Spleen (tissue), 11 donors: ENCODE measurements at regions not wholly inside any gene's neighbourhood (a gene's known extent, or its start where the extent isn't known, plus 50 kb on each side); places are given as distances from the start of the nearest gene placed in this dataset.

Experiments
- DNase-seq: peaks from one replicate; pipeline ENCODE4 v3.0.0-alpha.2; 2020
- H3K27ac ChIP-seq, 8 donors: fragments of 200-600 bp; sonication (generic) in 7 of 8; 1 replicate in 4 of 8; 2 replicates in 4 of 8; pipeline versions ENCODE4 v1.5.0 to v1.8.0; 2016 to 2021; ENCODE audit warnings: inconsistent platforms in 4 of 8, mild to moderate bottlenecking in 4 of 8, moderate library complexity in 1 of 8
- H3K27me3 ChIP-seq, 7 donors: fragments of 200-600 bp; sonication (generic) in 6 of 7; replicated peaks in 1 of 7; 1 replicate in 4 of 7; 2 replicates in 3 of 7; pipeline versions ENCODE4 v1.5.0 to v1.8.0; 2016 to 2021; ENCODE audit warnings: inconsistent platforms in 3 of 7, mild to moderate bottlenecking in 1 of 7
- H3K36me3 ChIP-seq, 6 donors: fragments of 200-600 bp; sonication (generic) in 5 of 6; 1 replicate in 4 of 6; 2 replicates in 2 of 6; pipeline versions ENCODE4 v1.5.0 to v1.8.0; 2016 to 2021; ENCODE audit warnings: inconsistent platforms in 2 of 6
- H3K4me1 ChIP-seq, 6 donors: fragments of 200-600 bp; sonication (generic) in 5 of 6; 1 replicate in 3 of 6; 2 replicates in 3 of 6; pipeline versions ENCODE4 v1.5.0 to v1.8.0; 2016 to 2021; ENCODE audit warnings: inconsistent platforms in 3 of 6
- H3K4me3 ChIP-seq, 8 donors: fragments of 200-600 bp; sonication (generic) in 7 of 8; 1 replicate in 4 of 8; 2 replicates in 4 of 8; pipeline versions ENCODE4 v1.5.0 to v1.8.0; 2016 to 2021; ENCODE audit warnings: inconsistent platforms in 4 of 8, mild to moderate bottlenecking in 4 of 8, moderate library complexity in 2 of 8
- H3K9me3 ChIP-seq, 8 donors: fragments of 200-600 bp; sonication (generic) in 7 of 8; 1 replicate in 4 of 8; 2 replicates in 4 of 8; pipeline versions ENCODE4 v1.5.0 to v1.8.0; 2016 to 2021; ENCODE audit warnings: inconsistent platforms in 4 of 8
- CTCF ChIP-seq, 11 experiments: fragments of 200-600 bp in 7 of 11; fragments of 450-650 bp in 4 of 11; sonication (generic) in 4 of 11; IDR thresholded peaks in 8 of 11; conservative IDR thresholded peaks in 3 of 11; 1 replicate in 7 of 11; 2 replicates in 4 of 11; pipeline versions ENCODE4 v1.4.0 to v1.8.0; 2016 to 2021; ENCODE audit warnings: antibody characterized with exemption in 11 of 11, inconsistent platforms in 4 of 11, mild to moderate bottlenecking in 1 of 11
- POLR2A ChIP-seq, 3 donors: fragments of 450-650 bp; IDR thresholded peaks; one replicate each; pipeline ENCODE4 v1.5.1; 2017; ENCODE audit warnings: antibody characterized with exemption in 3 of 3, mild to moderate bottlenecking in 1 of 3
- POLR2AphosphoS5 ChIP-seq, 3 donors: sonication (generic); formaldehyde crosslinking; IDR thresholded peaks; one replicate each; pipeline ENCODE4 v1.5.1; 2017; ENCODE audit warnings: antibody characterized with exemption in 3 of 3
- WGBS, 5 donors: extraction: QIAGEN DNeasy Blood & Tissue Kit in 3 of 5; methylation state at CpG; one replicate each; pipeline versions ENCODE4 v1.1.5 to v1.1.7; 2013 to 2018; 5-methylcytosine and 5-hydroxymethylcytosine counted together
- intact Hi-C: fragments of 100-400 bp; cut with DNase I; formaldehyde crosslinking; loops from one replicate; pipeline ENCODE4 v1.15.0; 2023; ENCODE audit warnings: low total_unique reads
- donor health status: healthy with polysubstance abuse.
- donor health status: DM: no; HTN: no; CAD: no; lungs with moderate emphysema.
- donor health status: DM: no; HTN: no; CAD: no.
- donor health status: Bipolar disorder and iron deficiency.
- donor health status: healthy.
- donor health status: DM: no; HTN: no; CAD: no.
- donor health status: DM: yes; HTN: yes; CAD: no.

- WGBS, 5 donors, result 24 to 40% (median 28%) methylated on average over 6 of the region's 6 CpGs
- Histone ChIP-seq H3K27ac (peak overlapping the region in 2 of 8 donors; percentile 23 to 34), H3K9me3 (no peaks in the 10 kb centered on the region), H3K4me1 (peaks cover 0 to 10% (median 5%) of the 10 kb centered on the region in 6 donors), H3K4me3 (no peak overlapping the region), H3K36me3 (no peaks in the 10 kb centered on the region), H3K27me3 (no peaks in the 10 kb centered on the region)
- no peak for DNase-seq
- no peak for TF ChIP-seq CTCF (IDR thresholded peaks at IDR 0.05 in 8 of 11, conservative IDR thresholded peaks at IDR 0.05 in 3 of 11)
- TF ChIP-seq POLR2AphosphoS5 (IDR thresholded peaks at IDR 0.05), result no peak
- no peak for TF ChIP-seq POLR2A (IDR thresholded peaks at IDR 0.05)
- intact Hi-C loops, result no loop called here
These were observed 133.0 kb downstream of the SLC28A3 start for GRCh38 chr9:84207491-84207951.

- peaks cover 0 to 6% (median 1%) of the 10 kb centered on the region in 6 donors for H3K4me1 ChIP-seq
- 57 to 72% (median 65%) methylated on average over 3 of the region's 3 CpGs for WGBS, 5 donors
- no peaks in the 10 kb centered on the region for H3K36me3 ChIP-seq
- no peaks in the 10 kb centered on the region for H3K9me3 ChIP-seq
- no peak overlapping the region for H3K27ac ChIP-seq
- intact Hi-C loops, result no loop called here
- DNase-seq, result no peak
- no peak overlapping the region for H3K4me3 ChIP-seq
- no peaks in the 10 kb centered on the region for H3K27me3 ChIP-seq
- TF ChIP-seq CTCF (IDR thresholded peaks at IDR 0.05 in 8 of 11, conservative IDR thresholded peaks at IDR 0.05 in 3 of 11) (no peak), POLR2AphosphoS5 (IDR thresholded peaks at IDR 0.05) (no peak), POLR2A (IDR thresholded peaks at IDR 0.05) (no peak)
These were observed 128.3 kb downstream of the SLC28A3 start for GRCh38 chr9:84212246-84212645.

- no peaks in the 10 kb centered on the region for H3K36me3 ChIP-seq
- DNase-seq, result no peak
- intact Hi-C loops, result no loop called here
- no peaks in the 10 kb centered on the region for H3K27me3 ChIP-seq
- no peaks in the 10 kb centered on the region for H3K9me3 ChIP-seq
- TF ChIP-seq POLR2A (IDR thresholded peaks at IDR 0.05) (no peak), POLR2AphosphoS5 (IDR thresholded peaks at IDR 0.05) (no peak), CTCF (IDR thresholded peaks at IDR 0.05 in 8 of 11, conservative IDR thresholded peaks at IDR 0.05 in 3 of 11) (no peak)
- H3K4me1 ChIP-seq, result no peaks in the 10 kb centered on the region
- WGBS, 5 donors, result 88 to 95% (median 93%) methylated on average over 2 of the region's 2 CpGs
- H3K4me3 ChIP-seq, result no peak overlapping the region
- H3K27ac ChIP-seq, result no peak overlapping the region
These were observed 127.6 kb downstream of the SLC28A3 start for GRCh38 chr9:84212982-84213381.

GRCh38 chr9:84216151-84216550, 124.4 kb downstream of the SLC28A3 start:
- Histone ChIP-seq H3K9me3 (no peaks in the 10 kb centered on the region), H3K4me3 (no peak overlapping the region), H3K27me3 (no peaks in the 10 kb centered on the region), H3K4me1 (no peaks in the 10 kb centered on the region), H3K27ac (no peak overlapping the region), H3K36me3 (no peaks in the 10 kb centered on the region)
- 94 to 100% (median 98%) methylated on average over 2 of the region's 2 CpGs for WGBS, 5 donors
- no peak for DNase-seq
- TF ChIP-seq POLR2AphosphoS5 (IDR thresholded peaks at IDR 0.05) (no peak), POLR2A (IDR thresholded peaks at IDR 0.05) (no peak), CTCF (IDR thresholded peaks at IDR 0.05 in 8 of 11, conservative IDR thresholded peaks at IDR 0.05 in 3 of 11) (no peak)
- intact Hi-C loops, result no loop called here
